AG04450 (cell line): ENCODE measurements at regions not wholly inside any gene's neighbourhood (a gene's known extent, or its start where the extent isn't known, plus 50 kb on each side); places are given as distances from the start of the nearest gene placed in this dataset.
A peak's percentile ranks its signal among the peaks of the same experiment; 100 is the strongest.

Experiments used
- CTCF ChIA-PET: fragments of 300-600, 350-600 bp; formaldehyde crosslinking; extraction: SDS; loops from one replicate; lab custom pipeline; 2022; ENCODE audit warnings: antibody characterized with exemption, inconsistent platforms; lab: Charles Lee
- POLR2A ChIA-PET: fragments of 350-600 bp; formaldehyde crosslinking; extraction: SDS; loops from one replicate; lab custom pipeline; 2021; ENCODE audit warnings: antibody characterized with exemption, inconsistent platforms; lab: Yijun Ruan, JAX
- DNase-seq: peaks from one replicate; pipeline ENCODE4 v3.0.0-alpha.2; 2011; ENCODE audit warnings: low read depth, low spot score
- H3K27ac ChIP-seq: one replicate; pipeline ENCODE4 v1.5.1; 2012; ENCODE audit warnings: low read depth, low read length, control low read depth
- H3K27me3 ChIP-seq: one replicate; pipeline ENCODE4 v1.6.0; 2012; ENCODE audit warnings: low read length; ENCODE audit not compliant: control insufficient read depth, insufficient read depth
- H3K4me3 ChIP-seq: 2 replicates; pipeline ENCODE4 v1.5.1; 2011; ENCODE audit warnings: mild to moderate bottlenecking, low read depth, low read length, control low read depth
- H3K9me3 ChIP-seq: 2 replicates; pipeline ENCODE4 v1.5.1; 2012; ENCODE audit warnings: low read length; ENCODE audit not compliant: control insufficient read depth, insufficient read depth
- TF ChIP-seq, protein P1 (sequence below): IDR thresholded peaks from 2 replicates; pipeline ENCODE4 v1.5.1; 2011; ENCODE audit warnings: low read depth, low read length, control low read depth, inconsistent platforms

GRCh38 chr2:8524388-8524787 is 157.5 kb upstream of the ID2 start:
- POLR2A ChIA-PET, result no interaction called here
- CTCF ChIA-PET, result no interaction called here

GRCh38 chr2:8524823-8525222 is 157.0 kb upstream of the ID2 start:
- Histone ChIP-seq H3K4me3 (no peak overlapping the region), H3K9me3 (no peaks in the 10 kb centered on the region), H3K27me3 (peaks cover 5% of the 10 kb centered on the region), H3K27ac (no peak overlapping the region)
- ChIA-PET CTCF (no interaction called here), POLR2A (no interaction called here)
- TF ChIP-seq, protein P1, sequence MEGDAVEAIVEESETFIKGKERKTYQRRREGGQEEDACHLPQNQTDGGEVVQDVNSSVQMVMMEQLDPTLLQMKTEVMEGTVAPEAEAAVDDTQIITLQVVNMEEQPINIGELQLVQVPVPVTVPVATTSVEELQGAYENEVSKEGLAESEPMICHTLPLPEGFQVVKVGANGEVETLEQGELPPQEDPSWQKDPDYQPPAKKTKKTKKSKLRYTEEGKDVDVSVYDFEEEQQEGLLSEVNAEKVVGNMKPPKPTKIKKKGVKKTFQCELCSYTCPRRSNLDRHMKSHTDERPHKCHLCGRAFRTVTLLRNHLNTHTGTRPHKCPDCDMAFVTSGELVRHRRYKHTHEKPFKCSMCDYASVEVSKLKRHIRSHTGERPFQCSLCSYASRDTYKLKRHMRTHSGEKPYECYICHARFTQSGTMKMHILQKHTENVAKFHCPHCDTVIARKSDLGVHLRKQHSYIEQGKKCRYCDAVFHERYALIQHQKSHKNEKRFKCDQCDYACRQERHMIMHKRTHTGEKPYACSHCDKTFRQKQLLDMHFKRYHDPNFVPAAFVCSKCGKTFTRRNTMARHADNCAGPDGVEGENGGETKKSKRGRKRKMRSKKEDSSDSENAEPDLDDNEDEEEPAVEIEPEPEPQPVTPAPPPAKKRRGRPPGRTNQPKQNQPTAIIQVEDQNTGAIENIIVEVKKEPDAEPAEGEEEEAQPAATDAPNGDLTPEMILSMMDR, result no peak
- no peak for DNase-seq

More at GRCh38 chr2:8524388-8524787, 157.5 kb upstream of the ID2 start:
- peaks cover 5% of the 10 kb centered on the region for H3K27me3 ChIP-seq
- no peaks in the 10 kb centered on the region for H3K9me3 ChIP-seq
- H3K4me3 ChIP-seq, result no peak overlapping the region
- no peak for DNase-seq
- no peak overlapping the region for H3K27ac ChIP-seq
- TF ChIP-seq, protein P1, result no peak

GRCh38 chr2:8525236-8525581 is 156.6 kb upstream of the ID2 start:
- ChIA-PET POLR2A (interaction anchor here (0.9 kb wide), 1 partner anchor 156 kb away, joined by 3 read pairs; no protein-coding TSS in a partner anchor), CTCF (no interaction called here)
- DNase-seq, result no peak
- peaks cover 7% of the 10 kb centered on the region for H3K27me3 ChIP-seq
- no peaks in the 10 kb centered on the region for H3K9me3 ChIP-seq
- H3K4me3 ChIP-seq, result no peak overlapping the region
- H3K27ac ChIP-seq, result no peak overlapping the region
- TF ChIP-seq, protein P1, result no peak

DNA sequence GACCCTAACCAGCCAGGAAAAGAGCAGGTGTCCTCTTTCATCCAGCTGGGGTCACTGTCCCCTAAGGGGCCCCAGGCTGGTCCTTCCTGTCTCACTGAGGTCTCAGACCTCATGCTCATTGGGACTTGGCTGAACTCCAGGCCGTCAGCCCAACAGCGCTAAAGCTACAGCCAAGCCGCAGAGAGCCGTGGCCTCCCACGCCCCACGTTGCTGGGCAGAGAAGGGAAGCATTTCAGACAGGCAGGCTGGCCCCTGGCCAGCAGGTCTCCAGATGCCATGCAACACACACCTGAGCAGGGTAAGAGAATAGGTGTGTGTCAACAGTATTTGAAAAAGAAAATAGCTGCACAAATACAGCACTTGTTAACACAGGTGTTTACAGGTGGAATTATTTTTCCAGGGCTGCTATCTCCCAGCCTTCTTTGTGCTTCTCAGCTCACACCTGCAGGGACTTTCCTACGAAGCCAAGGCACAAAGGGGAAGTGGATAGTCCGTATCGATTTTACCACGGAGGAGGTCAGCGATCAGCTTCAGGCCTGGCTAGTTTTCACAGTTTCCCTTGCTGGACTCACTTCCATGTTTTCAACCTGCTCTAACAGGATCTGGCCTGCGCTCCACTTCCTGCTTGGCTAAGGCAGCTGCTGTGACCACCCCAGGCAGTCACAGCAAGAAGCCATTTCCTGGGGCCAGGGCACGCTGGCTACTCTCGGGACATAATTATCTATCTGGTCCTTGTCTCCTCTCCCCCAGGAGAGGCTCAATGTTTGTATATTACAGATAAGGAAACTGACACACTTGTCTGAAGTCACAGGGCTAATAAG is 156.1 kb upstream of the ID2 start:
- H3K4me3 ChIP-seq, result no peak overlapping the region
- CTCF ChIA-PET, result no interaction called here
- TF ChIP-seq, protein P1, result peak; percentile 4; the same call in 1 of the 2 replicates
- no peak for DNase-seq
- H3K27me3 ChIP-seq, result peaks cover 4% of the 10 kb centered on the region
- peaks cover 1% of the 10 kb centered on the region for H3K9me3 ChIP-seq
- no peak overlapping the region for H3K27ac ChIP-seq
- POLR2A ChIA-PET, result interaction anchor here (0.9 kb wide), 1 partner anchor 155 kb away, joined by 3 read pairs; no protein-coding TSS in a partner anchor

DNA sequence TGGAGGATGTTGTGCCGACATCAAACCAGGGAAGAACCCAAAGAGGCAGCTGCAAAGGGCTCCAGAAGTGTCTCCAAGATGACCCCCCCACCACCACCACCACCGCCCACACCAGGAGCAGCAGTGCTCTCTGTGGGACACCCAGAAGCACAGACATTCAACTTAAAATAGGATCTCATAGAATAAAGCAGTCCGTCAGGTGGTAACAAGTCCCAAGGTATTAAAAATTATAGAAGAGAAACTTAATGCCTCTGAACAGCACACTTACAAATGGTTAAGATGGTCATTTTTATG is 155.5 kb upstream of the ID2 start:
- H3K9me3 ChIP-seq, result peaks cover 7% of the 10 kb centered on the region
- ChIA-PET POLR2A (no interaction called here), CTCF (no interaction called here)
- no peak overlapping the region for H3K4me3 ChIP-seq
- peaks cover 4% of the 10 kb centered on the region for H3K27me3 ChIP-seq
- no peak overlapping the region for H3K27ac ChIP-seq
- TF ChIP-seq, protein P1, result no peak
- DNase-seq, result no peak
